GM12892 (cell line): ENCODE measurements at regions not wholly inside any gene's neighbourhood (a gene's known extent, or its start where the extent isn't known, plus 50 kb on each side); places are given as distances from the start of the nearest gene placed in this dataset.

Experiments
- DNase-seq: peaks from one replicate; pipeline ENCODE4 v3.0.0; 2011; ENCODE audit not compliant: insufficient read length
- FAIRE-seq: peaks from 2 replicates; lab custom pipeline; 2011; peaks lifted over from hg19 to GRCh38; lab: Jason Lieb, UNC
- POLR2A ChIP-seq: IDR thresholded peaks from 2 replicates; pipeline ENCODE4 v1.6.1; 2011; ENCODE audit warnings: low read depth, low read length, control low read depth
- POLR2AphosphoS5 ChIP-seq: IDR thresholded peaks from 2 replicates; pipeline ENCODE4 v1.6.1; 2011; ENCODE audit warnings: low read depth, low read length, control low read depth
- TAF1 ChIP-seq: IDR thresholded peaks from 2 replicates; pipeline ENCODE4 v1.6.1; 2011; ENCODE audit warnings: low read depth, mild to moderate bottlenecking, control low read depth, low read length, borderline replicate concordance

DNA sequence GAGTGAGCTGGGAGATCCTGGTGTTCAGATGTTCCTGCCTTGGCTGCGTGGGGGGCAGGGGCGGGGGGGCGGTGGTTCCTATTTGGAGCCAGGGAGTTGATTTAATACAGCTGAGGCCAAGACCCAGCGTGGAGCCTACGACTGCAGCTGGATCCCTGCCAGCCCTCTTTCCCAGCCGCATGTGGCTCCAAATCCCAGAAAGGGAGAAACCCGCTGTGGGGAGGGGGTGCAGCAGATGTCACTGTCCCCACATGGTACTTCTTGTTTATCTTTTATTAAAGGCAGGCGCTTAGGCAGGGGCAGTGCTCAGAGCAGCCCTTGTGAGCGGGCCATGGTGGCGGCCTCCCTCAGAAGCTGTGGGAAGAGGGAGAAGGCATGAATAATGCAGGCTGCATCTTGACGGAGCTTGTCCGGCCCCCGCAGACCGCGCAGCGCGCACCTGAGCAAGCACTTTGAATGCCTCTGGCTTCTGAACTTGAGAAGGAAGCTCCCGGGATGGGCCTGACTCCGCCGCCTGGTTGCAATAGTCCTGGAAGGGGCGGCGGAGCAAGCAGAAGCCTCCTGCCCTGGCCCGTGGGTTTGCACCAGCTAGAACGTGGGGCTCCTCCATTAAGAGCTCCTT, 112.1 kb downstream of the GLI2 start:
- FAIRE-seq (no peak), DNase-seq (no peak)
- TF ChIP-seq TAF1 = no peak
- no peak for TF ChIP-seq POLR2AphosphoS5
- no peak for TF ChIP-seq POLR2A

DNA sequence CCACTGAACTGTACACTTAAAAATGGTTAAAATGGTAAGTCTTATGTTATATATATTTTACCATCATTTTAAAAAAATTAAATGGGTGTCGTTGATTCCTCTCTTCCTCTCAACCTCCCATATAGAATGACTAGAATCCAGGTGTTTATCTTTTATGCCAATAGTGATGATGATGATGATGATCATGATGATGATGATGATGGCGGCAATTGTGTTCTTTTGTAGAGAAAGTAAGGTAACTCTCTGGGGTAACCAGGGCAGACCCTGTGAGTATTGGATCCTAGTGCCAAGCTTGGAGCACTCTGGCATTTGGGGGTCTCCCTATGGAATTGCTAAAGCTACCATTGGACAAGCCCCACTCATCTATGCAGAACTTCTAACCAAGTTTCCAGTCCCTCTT, 113.6 kb downstream of the GLI2 start:
- no peak for DNase-seq
- no peak for TF ChIP-seq TAF1
- no peak for TF ChIP-seq POLR2AphosphoS5
- no peak for TF ChIP-seq POLR2A
- FAIRE-seq = no peak

DNA sequence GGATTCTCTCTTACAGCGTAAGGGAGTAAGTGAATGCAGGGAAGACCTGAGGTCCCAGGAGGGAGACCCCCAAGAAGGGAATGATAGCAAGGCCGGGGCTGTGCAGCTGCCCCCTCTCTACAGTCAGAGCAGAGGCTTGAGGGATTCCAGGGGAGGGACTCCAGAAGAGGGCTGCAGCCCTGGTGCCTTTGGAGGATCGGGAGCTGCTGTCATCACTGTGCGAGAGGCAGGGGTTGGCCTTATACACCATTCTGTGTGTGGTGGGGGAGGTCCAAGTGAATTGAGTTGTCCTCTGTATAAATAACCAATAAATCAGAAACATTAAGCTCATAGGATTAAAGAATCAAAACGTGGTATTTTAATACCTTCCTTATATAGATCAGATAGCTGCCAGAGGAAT, 114.9 kb downstream of the GLI2 start:
- no peak for DNase-seq
- TF ChIP-seq POLR2AphosphoS5 (no peak), TAF1 (no peak), POLR2A (no peak)
- FAIRE-seq = no peak

DNA sequence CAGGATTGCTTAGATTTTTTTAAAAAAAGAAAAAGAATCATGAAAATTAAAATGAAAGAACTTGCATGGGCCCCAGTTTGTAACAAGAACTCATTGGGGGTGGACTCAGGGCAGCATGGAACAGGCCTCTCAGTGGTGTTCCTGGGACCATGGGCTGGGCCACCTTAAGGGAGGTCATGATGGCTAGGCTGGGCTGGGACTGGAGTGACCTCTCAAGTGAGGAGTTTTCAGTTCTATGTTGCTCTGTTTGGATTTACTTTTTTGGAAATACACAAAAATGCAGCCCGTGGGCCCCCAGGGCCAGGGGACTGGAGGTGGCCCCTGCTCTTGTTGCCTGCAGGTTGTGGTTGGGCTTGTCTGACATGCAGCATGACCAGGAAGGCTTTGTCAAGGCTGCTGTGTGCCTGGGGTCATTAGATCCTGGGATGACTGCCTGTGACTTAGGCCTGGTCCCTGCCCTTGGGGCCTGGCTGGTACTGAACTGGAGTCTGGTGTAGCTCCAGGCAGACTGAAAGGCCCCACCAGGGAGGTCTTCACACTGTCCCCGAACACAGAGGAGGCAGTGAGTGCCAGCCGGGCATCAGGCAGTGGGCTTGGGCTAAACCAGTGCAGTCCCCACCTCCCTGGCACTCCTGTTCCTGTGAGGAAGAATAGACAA, 115.6 kb downstream of the GLI2 start:
- TF ChIP-seq POLR2A = no peak
- no peak for TF ChIP-seq TAF1
- TF ChIP-seq POLR2AphosphoS5 = no peak
- FAIRE-seq = no peak

DNA sequence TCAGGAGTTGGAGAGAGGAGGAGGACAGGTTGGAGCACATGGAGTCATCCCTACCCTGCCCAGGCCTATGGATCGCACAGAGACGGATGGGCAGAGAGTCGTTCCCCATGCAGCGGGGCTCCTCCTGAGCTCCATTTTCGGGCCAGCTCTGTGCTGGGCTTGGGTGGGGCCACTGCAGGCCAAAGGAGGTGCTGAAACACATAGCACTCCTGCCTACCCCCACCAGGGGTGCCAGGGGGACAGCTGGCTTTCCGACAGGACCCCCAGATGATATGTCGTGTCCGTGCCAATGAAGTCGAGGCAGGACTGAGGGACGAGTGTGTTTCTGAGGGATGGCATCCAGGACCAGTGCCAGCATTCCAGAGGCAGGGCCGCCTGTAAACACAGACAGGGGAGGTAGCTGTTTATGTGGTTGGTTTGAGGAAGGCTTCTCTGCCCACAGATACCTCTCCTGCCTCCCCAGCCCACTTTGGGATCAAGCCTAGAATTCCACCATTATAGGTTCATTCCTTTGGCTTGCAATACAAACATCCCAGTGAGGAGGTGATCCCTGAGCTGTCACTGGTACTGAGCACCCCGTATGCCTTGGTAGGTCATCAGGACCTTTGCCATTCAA, 116.6 kb downstream of the GLI2 start:
- TF ChIP-seq POLR2AphosphoS5 (no peak), TAF1 (no peak), POLR2A (no peak)
- no peak for FAIRE-seq

More for the DNA sequence above, 115.6 kb downstream of the GLI2 start:
- DNase-seq = no peak

DNA sequence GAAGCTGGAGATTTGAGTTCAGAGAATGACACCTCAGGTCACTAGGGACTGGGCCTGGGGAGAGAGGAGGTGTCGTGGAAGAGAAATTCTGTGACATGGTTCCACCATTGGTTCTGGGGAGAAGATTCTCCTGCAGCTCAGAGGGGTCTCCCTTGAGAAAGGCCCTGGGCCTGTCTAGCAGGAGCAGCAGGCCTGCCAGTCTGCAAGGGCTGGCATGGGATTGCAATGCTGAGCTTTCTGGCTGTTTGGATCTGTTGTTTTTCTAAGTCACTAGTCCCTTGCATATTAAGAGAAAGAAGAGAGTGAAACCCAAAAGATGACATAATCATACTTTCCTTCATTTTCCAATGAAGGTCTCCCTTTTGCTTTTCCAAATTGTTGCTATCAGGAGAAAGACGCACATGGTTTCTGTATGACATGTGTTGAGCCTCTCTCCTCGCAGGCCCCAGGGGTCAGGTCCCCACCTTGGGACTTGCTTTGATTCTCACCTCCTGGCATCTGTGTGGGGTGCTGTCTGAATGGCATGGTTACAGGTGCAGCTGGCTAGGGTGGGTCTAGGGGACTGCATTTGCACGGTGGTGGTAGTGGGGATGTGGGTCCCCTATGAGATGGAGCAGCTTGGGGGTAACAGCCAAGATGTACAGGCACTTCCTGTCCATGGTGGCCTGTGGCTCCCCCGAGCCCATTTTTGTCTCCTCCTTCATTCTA, 117.8 kb downstream of the GLI2 start:
- no peak for FAIRE-seq
- DNase-seq = no peak
- no peak for TF ChIP-seq TAF1
- no peak for TF ChIP-seq POLR2AphosphoS5
- TF ChIP-seq POLR2A = no peak

More for the DNA sequence above, 116.6 kb downstream of the GLI2 start:
- no peak for DNase-seq

DNA sequence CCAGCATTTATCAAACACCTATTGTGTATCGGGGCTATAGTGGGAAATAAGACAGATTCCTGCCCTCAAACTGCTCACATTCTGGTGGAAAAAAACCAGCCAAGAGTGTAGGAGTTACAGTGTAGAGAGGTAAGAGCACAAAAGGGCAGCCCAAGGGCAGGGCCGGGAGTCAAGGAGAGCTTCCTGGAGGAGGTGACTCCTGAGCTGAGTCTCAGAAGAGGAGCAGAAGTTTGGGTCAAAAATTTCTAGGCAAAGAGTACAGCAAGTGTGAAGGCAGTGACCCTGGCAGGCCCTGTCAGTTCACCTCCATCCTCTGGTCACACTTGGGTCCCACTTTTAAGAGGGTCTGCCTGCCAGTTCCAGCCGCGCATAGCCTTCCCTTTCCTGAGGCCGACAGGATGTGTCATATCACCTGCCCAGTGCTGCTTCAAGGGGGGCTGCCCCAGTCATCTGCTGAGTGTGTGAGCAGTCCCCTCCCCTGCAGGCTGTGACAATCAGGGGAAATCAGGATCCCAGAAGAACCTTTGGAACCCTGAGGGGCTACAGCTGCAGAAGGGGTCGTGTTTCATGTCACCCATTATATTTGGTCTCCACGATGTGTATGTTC, 118.4 kb downstream of the GLI2 start:
- no peak for TF ChIP-seq TAF1
- no peak for TF ChIP-seq POLR2A
- DNase-seq = no peak
- no peak for FAIRE-seq

DNA sequence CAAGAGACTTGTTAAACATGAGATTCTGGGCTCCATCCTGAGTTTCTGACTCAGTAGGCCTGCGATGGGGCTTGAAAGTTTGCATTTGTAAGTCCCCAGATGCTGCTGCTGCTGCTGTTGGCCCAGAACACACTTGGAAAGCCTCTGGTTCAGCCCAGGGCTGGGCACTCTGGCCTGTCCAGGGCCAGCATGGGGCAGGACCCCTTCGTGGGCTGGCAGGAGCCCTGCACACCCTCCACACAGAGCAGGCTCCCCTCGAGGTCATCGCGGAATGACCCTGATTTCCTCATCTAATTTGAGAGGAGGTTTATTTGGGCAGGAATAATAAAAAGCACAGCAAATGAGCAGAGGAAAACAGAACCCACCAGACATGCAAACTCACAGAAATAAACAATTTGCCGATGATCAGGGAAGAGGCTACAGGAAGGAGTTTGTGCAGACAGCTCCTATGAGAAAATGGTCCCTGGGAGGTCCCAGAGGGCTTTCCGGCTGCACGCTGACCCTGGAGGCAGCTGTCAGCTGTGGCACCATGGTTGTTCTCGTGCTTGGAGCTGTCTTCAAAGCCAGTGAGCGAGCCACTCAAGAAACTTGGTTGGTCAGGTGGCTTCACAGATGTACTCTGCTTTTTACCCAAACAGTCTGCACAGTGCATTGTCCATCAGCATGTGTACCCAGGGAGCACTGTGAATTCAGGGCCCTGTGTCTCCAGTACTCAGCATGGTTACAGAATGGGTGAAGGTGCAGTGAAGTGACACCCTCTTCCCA, 119.3 kb downstream of the GLI2 start:
- FAIRE-seq = no peak
- no peak for DNase-seq
- no peak for TF ChIP-seq POLR2AphosphoS5
- TF ChIP-seq TAF1 = no peak
- no peak for TF ChIP-seq POLR2A

DNA sequence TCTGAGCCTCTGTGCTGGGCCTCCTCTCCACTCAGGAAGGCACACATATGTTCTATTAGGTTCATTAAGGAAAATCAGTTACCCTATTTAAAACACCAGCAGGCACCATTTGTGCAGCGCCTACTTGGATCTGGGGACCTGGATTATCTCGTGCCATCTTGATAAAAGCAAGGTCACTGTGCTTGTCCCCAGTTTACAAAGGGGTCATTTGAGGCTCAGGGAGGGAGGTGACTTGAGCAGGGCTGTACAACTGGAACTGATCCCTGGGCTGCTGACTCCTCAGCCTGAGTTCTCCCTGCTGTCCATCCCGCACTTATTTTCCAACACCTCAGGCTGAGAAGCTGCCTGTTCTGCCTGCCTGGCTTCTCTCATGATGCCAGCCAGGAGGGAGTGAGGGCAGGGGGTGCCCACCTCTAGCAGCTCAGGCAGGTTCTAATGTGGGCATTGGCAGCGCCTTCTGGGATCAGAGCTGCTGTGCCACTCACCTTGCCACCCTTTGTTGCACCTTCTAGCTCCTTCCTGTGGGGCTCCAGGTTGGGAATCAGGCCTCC, 120.3 kb downstream of the GLI2 start:
- no peak for DNase-seq
- FAIRE-seq = no peak

DNA sequence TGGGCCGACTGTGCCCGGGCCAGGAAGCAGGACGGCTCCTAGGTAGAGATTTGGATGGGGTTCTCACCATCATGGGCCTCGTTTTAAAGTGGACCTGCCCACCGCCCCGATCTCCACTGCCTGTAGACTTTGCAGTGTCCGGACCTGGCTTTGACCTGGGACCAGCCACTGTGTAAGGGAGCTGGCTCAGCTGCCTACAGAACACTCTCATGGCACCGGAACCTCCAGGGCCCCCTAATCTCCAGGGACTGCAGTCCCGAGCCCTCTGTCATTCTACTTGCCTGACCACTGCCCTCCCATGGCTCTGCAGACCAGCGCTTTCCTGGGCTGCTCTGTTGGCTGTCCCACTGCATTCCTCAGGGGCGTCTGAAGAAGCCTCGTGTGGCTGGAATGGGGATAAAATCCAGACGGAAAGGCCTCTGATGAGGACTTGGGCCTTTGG, 120.8 kb downstream of the GLI2 start:
- no peak for TF ChIP-seq POLR2A
- TF ChIP-seq TAF1 = no peak
- no peak for TF ChIP-seq POLR2AphosphoS5
- DNase-seq = no peak
- no peak for FAIRE-seq

More for the DNA sequence above, 120.3 kb downstream of the GLI2 start:
- no peak for TF ChIP-seq POLR2A
- TF ChIP-seq TAF1 = no peak
- TF ChIP-seq POLR2AphosphoS5 = no peak

DNA sequence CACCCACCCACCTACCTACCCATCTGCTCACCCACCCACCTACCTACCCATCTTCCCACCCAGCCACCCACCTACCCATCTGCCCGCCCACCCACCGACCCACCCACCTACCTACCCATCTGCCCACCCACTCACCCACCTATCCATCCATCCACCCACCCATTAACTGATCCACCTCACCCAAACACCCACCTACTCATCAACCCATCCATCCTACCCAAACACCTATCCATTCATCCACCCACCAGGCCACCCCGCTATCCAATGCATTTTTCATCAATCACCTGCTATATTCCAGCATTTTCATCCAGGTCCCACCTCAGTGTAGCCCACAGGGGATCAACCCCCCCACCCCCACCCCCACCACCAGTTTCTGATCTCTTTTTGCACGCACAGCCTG, 121.8 kb downstream of the GLI2 start:
- no peak for FAIRE-seq
- no peak for DNase-seq
- no peak for TF ChIP-seq POLR2A
- no peak for TF ChIP-seq POLR2AphosphoS5
- TF ChIP-seq TAF1 = no peak
